ENCODE measurements at regions not wholly inside any gene's neighbourhood (a gene's known extent, or its start where the extent isn't known, plus 50 kb on each side); places are given as distances from the start of the nearest gene placed in this dataset.

DNA sequence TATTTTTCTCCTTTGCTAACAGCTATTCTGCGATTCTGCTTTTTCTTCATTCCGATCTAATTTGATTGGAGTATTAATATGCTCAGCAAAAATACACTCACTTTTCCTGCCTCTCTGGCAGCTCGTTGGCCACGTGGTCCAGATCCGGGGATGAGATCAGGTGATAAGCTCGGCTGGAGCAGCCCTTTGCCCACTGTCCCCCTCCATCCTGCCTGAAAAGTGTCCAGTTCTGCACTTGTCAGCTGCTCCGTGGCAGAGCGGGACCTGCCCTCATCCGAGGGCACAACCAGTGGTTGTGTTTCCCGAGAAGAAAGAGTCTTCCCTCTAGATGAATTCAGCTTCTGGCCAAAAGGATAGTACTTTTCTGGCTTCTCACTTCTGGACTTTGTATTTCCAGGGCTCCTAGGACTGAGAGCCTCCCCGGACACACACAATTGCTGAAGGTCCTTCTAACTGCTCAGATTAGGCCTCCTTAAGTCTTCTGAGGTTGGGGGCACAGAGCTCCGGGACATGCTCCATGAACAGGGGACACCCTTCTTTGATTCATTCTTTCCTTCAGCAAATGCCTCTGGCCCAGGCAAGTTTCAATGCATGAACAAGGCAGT is 103.9 kb upstream of the ALDH1A3 start:
- TF ChIP-seq, protein P1, sequence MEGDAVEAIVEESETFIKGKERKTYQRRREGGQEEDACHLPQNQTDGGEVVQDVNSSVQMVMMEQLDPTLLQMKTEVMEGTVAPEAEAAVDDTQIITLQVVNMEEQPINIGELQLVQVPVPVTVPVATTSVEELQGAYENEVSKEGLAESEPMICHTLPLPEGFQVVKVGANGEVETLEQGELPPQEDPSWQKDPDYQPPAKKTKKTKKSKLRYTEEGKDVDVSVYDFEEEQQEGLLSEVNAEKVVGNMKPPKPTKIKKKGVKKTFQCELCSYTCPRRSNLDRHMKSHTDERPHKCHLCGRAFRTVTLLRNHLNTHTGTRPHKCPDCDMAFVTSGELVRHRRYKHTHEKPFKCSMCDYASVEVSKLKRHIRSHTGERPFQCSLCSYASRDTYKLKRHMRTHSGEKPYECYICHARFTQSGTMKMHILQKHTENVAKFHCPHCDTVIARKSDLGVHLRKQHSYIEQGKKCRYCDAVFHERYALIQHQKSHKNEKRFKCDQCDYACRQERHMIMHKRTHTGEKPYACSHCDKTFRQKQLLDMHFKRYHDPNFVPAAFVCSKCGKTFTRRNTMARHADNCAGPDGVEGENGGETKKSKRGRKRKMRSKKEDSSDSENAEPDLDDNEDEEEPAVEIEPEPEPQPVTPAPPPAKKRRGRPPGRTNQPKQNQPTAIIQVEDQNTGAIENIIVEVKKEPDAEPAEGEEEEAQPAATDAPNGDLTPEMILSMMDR (IDR thresholded peaks at IDR 0.05; ENCODE audit: extremely low read depth, insufficient read depth, missing control alignments) = no peak
- in situ Hi-C loops (cut with MboI; ENCODE audit: low pct_unique_long_range_greater_than_20kb, low sequenced_read_pairs, unreplicated experiment) = no loop called here
- DNase-seq (ENCODE audit: low spot score) = no peak

DNA sequence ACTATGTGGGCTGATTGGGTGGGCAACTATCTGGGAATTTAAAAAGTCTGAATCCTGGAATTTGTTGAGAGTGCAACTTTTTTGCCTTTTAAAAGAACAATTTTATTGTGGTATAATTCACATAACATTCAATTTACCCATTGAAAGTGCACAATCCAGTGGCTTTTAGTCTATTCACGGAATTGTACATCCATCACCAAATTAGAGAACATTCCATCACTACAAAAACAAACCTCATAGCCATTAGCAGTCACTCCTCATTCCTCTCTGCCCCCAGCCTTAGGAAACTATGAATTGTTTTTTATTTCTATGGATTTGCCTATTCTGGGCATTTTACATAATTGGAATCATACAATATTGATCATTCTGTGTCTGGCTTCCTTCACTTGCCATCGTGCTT is 101.8 kb upstream of the ALDH1A3 start:
- in situ Hi-C loops (cut with MboI; ENCODE audit: low pct_unique_long_range_greater_than_20kb, low sequenced_read_pairs, unreplicated experiment) = no loop called here
- no peak for DNase-seq (ENCODE audit: low spot score)
- TF ChIP-seq, protein P1 (IDR thresholded peaks at IDR 0.05; ENCODE audit: extremely low read depth, insufficient read depth, missing control alignments) = no peak

DNA sequence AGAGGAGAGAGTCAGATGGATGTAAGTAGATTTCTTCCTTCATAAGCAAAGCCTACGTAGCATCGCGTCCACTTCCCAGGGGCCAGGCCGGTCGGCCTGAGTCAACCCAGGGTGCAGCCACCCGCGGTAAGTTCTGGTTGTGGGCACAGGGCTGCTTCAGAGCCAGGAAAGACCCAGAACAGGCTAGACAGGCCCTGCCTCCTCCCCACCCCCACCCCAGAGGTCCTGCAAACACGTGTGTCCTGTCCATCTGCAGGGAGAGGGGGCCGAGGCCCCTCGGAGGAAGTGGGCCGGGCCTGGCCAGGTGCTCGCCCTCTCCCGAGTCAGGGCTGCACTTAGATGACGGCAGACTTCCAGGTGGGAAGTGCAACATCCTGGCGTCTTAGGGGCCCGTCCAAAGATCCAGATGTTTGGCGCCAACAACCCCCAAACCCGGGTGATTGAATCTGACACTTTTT is 100.8 kb upstream of the ALDH1A3 start:
- TF ChIP-seq, protein P1 (IDR thresholded peaks at IDR 0.05; ENCODE audit: extremely low read depth, insufficient read depth, missing control alignments) = no peak
- in situ Hi-C loops (cut with MboI; ENCODE audit: low pct_unique_long_range_greater_than_20kb, low sequenced_read_pairs, unreplicated experiment) = no loop called here
- no peak for DNase-seq (ENCODE audit: low spot score)

DNA sequence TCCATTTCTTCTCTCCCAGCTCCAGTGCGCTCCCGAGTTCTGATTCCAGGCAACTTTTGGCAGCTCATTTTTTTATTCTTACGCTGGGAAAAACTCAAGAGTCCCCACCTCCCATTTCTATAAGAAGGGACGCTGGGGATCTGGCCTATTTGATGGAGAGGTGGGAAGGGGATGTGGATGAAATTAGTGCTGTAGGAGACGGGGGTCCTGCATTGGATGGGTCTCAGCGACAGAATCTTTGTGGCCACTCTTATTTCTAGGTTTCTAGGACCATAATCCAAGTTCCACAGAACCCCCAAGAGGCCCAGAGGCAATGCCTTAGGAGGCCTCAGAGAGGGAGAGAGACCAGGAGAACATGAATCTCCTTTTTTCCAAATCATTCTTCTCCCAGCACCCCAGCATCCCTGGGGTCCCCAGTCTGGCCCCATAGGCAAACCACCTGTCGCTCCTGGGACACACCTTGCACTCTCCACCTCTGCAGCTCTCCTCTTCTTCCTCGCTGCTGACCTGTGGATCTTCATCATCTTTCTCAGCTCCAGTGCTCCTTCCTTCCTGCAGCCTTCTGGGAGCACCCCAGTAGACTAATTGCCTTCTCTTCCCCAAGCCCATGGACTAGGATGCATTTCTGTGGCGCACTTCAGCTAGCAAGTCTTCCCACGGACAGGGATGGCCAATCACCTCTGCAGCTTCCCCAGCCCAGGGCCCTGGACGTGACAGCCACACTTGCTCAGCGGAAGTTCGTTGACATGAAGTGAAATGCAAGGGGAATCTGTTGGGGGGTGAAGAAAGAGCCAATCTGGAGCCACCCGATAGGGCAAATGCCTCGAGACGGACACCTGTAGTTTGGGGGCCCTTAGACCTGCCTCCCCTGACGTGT is 100.1 kb upstream of the ALDH1A3 start:
- TF ChIP-seq, protein P1 (IDR thresholded peaks at IDR 0.05; ENCODE audit: extremely low read depth, insufficient read depth, missing control alignments) = no peak
- no peak for DNase-seq (ENCODE audit: low spot score)
- in situ Hi-C loops (cut with MboI; ENCODE audit: low pct_unique_long_range_greater_than_20kb, low sequenced_read_pairs, unreplicated experiment) = no loop called here

DNA sequence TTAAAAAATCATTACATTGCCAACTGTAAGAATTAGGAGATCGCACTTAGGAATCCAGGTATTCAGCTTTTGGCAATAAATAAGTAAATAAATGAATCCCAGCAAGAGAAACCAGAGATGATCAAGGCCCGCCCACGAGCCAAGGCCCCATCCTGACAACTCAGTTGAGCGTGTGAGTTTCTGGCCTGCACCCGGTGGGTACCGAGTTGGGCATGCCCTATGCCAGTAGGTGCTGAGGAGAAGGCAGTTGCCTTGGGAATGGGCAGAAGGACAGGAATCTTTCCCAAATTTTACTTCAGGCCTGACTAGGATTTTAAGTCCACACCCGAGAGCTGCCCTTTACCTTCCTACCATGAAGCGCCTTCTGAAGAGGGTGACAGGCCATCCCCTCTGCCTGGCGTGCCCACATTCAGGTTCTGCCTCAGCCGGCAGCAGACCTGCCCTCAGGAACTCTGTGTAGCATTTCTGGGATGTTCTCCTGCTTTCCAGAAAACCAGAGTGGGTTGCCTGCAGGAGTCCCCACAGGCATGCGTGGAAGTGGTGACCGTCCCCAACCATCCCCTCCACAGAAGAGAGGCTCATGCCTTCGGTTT is 99.3 kb upstream of the ALDH1A3 start:
- no peak for DNase-seq (ENCODE audit: low spot score)
- in situ Hi-C loops (cut with MboI; ENCODE audit: low pct_unique_long_range_greater_than_20kb, low sequenced_read_pairs, unreplicated experiment) = no loop called here
- TF ChIP-seq, protein P1 (IDR thresholded peaks at IDR 0.05; ENCODE audit: extremely low read depth, insufficient read depth, missing control alignments) = no peak

DNA sequence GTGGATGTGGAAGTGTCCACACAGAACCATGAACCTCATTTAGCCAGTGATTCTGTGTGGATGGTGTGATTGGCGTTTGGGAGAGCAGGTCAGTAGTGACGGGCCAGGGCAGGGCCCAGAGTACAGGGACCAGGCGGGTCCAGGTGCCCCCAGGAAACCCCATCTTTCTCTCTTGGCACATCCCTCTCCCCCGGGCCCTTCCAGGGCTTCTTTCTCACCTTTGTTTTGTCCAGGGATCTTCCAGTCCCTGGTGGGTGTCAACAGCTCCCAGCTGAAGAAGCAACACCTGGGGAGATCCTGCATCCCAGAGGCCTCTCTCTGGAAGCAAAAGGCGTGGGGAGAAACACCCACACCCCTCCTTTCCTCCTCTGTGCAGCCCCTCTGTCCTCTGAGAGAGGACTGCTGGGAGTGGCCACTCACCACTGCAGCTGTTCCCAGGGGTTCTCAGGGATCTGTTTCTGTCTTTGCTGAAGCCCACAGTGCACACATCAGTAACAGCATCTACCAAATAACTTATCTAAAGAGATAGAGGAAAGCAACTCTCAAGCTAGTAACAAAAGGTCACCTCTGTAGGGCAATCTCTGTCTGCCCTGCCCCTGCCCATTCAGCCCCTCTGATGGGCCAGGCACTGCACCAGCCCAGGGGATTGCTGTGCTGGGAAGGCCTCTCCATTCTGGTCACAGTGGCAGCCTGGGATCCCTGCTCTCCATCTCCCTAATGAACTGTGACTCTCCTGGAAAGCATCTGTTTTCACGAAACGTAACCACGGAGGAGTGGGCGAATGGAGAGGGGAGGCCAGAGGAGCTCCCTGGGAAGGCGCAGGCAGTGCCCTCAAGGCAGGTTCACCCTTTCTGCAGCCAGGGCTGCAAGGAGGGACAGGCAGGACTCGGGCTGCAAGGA is 98.3 kb upstream of the ALDH1A3 start:
- TF ChIP-seq, protein P1 (IDR thresholded peaks at IDR 0.05; ENCODE audit: extremely low read depth, insufficient read depth, missing control alignments) = no peak
- no peak for DNase-seq (ENCODE audit: low spot score)
- in situ Hi-C loops (cut with MboI; ENCODE audit: low pct_unique_long_range_greater_than_20kb, low sequenced_read_pairs, unreplicated experiment) = no loop called here
